GM21447 (cell line): ENCODE measurements at regions not wholly inside any gene's neighbourhood (a gene's known extent, or its start where the extent isn't known, plus 50 kb on each side); places are given as distances from the start of the nearest gene placed in this dataset.
"Not testable (repeated sequence)": the region's sequence is repeated elsewhere in the genome, so short reads cannot be mapped to it uniquely, and the experiment has no call there.

Experiments
- ATAC-seq: cut with Tn5 transposase; IDR thresholded peaks from one replicate; pipeline ENCODE4 v1.9.1; 2021; ENCODE audit not compliant: unreplicated experiment

GRCh38 chr1:80607064-80607463 lies 1193.7 kb upstream of the ADGRL2 start:
- ATAC-seq = no peak

- no peak for ATAC-seq
Observed at GRCh38 chr1:80594013-80594412, 1206.7 kb upstream of the ADGRL2 start.

DNA sequence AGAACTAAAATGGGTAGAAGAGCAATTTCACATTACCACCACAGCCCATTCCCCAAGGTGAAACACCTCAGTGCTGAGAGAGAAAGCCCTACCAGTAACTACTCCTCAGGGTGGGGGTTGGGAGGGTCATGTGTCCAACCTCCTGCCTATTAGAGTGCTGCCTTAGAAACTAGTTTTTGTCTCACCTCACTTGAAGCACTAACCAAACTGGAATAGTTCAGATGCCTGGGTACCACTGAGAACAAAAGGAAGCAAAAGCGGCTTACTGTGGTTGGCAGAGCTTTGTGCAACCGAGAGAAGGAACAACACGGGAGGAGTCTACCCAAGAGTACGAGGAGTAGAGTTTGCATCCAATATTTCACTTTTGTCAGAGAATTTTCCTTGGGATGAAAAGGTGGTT lies 1207.5 kb upstream of the ADGRL2 start:
- ATAC-seq = no peak

DNA sequence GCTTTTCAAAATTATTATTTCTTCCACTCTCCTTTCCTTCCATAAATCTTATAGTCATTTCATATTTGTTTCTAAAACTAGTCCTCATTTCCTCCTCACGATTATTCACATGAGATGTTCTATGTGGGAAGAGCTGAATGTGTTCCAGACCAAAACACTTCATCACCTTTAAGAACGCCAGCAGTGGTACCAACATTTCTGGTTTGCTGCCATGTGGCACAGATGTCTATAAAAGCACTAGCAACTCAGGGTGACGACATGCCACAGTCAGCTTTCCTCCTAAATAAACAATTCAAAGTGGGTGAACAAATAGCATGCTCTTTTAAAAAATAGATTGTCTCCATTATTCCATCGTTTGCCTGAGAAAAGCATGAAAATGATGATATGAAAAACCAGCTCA lies 1217.8 kb upstream of the ADGRL2 start:
- no peak for ATAC-seq

DNA sequence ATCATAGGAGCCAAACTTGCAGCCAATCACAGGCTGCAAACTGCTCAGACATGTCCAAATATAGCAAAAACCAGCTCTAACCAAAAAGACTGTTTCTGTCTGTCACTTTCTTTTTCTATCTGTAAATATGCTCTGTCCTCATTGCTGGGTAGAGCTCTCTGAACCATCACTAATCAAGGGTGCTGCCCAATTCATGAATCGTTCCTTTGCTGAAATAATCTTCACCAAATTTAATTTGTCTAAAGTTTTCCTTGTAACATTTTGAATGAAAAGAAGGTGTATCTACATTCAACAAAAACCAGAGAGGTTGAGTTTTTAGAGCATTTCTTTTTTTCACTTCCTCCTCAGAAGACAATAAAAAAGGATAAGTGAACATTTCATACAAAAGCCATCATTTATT lies 1221.7 kb upstream of the ADGRL2 start:
- ATAC-seq = no peak

- ATAC-seq = no peak
Observed at GRCh38 chr1:80566867-80567266, 1233.9 kb upstream of the ADGRL2 start.

DNA sequence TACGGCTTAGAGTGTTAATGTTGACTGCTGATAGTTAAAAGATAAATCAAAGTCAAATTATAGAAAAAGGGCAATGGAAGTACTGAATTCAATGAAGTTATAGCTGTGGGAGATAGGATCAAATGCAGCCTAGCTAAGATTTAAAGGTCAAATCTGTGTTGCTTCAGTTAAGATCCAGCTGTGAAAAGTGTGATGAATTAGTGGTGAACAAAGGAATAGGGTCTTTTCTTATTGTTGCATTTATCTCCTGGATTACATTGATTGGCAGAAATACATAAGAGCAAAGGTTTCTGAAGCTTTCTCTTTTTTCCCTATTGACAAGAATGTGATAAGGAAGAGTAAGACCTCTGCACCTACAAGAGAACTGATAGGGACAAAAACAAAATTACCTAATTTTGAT lies 1234.6 kb upstream of the ADGRL2 start:
- ATAC-seq = no peak

DNA sequence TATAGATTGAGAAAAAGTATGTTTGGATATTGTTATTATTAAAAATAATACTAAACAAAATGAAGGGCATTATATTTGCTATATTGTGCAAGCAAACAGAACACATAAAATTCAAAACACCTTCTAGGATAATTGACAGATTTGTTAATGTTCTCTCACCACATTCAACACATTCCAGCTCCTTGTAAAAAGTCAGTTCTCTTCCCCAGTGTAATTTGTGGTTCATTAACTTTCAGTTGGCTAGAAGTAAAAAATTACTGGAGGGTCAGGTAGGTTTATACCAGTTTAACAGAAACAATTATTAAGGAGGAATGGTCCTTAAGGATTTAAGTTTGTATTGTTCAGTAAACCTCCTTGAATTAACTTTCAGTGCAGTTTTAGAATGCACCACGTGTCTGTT lies 1235.3 kb upstream of the ADGRL2 start:
- no peak for ATAC-seq

- no peak for ATAC-seq
Observed at GRCh38 chr1:80542231-80542630, 1258.5 kb upstream of the ADGRL2 start.

- ATAC-seq = no peak
Observed at GRCh38 chr1:80540596-80540995, 1260.1 kb upstream of the ADGRL2 start.

- no peak for ATAC-seq
Observed at GRCh38 chr1:80540149-80540548, 1260.6 kb upstream of the ADGRL2 start.

DNA sequence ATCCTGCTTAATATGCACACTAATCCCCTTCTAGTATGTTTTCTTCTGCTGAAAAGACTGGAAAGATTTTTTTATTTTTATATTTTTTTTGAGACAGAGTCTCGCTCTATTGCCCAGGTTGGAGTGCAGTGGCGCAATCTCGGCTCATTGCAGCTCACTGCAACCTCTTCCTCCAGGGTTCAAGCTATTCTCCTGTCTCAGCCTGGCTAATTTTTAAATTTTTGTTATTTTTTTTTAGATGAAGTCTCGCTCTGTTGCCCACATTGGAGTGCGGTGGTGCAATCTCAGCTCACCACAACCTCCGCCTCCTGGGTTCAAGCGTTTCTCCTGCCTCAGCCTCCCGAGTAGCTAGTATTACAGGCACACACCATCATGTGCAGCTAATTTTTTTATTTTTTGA lies 1261.4 kb upstream of the ADGRL2 start:
- ATAC-seq = not testable (repeated sequence)

DNA sequence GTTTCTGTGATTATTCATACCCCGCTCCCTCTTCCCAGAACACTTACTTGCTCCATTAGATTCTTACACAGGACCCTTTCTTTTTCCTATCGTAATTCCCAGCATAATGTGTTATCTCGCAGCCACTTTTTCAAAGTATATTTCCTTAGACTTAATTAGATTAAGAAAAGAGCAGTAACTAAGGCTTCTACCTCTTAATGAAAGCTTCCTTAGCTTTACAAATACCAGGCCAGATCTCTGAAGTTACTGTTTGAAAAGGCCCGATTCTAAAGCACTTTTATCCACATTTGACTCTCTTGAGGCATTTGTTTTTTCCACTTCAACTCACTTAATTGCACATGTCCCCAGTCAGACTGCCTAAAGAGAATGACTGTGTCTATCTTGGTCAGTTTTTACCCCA lies 1264.3 kb upstream of the ADGRL2 start:
- ATAC-seq = no peak

GRCh38 chr1:80535466-80535865 lies 1265.3 kb upstream of the ADGRL2 start:
- no peak for ATAC-seq

GRCh38 chr1:80534606-80535360 lies 1266.0 kb upstream of the ADGRL2 start:
- no peak for ATAC-seq

- ATAC-seq = no peak
Observed at GRCh38 chr1:80533775-80534334, 1266.9 kb upstream of the ADGRL2 start.

GRCh38 chr1:80533093-80533492 lies 1267.6 kb upstream of the ADGRL2 start:
- no peak for ATAC-seq

- ATAC-seq = no peak
Observed at GRCh38 chr1:80531182-80531581, 1269.6 kb upstream of the ADGRL2 start.

DNA sequence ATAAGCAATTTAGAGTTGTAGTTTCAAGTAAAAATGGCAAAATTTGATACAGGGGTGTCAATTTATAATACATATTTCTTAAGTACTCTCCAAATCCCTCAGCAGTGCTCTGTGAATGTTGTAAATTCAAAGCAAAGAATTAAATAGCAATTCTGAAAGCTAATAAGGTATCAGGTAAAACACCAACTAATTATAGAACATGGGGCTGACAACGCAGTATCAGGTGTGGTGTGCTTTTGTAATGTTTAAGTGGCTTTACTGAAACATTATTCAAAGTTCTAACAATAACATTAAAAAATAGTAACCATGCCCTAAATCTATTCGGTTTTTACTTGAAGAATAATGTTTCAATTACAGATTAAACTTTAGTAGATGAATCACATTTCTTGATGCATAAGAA lies 1271.2 kb upstream of the ADGRL2 start:
- no peak for ATAC-seq

GRCh38 chr1:80523861-80524260 lies 1276.9 kb upstream of the ADGRL2 start:
- ATAC-seq = no peak

DNA sequence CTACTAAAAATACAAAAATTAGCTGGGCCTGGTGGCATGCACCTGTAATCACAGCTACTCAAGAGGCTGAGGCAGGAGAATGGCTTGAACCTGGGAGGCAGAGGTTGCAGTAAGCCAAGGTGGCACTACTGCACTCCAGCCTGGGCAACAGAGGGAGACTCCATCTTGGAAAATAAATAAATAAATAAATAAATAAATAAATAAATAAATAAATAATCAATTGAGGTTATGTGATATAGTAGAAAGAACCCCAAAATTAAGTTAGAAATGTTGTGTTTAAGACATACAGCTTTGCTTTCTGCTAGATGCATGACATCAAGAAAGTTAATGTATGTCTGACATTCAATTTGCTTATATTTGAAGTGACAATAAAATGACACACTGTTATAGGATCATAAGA lies 1277.7 kb upstream of the ADGRL2 start:
- not testable (repeated sequence) for ATAC-seq

DNA sequence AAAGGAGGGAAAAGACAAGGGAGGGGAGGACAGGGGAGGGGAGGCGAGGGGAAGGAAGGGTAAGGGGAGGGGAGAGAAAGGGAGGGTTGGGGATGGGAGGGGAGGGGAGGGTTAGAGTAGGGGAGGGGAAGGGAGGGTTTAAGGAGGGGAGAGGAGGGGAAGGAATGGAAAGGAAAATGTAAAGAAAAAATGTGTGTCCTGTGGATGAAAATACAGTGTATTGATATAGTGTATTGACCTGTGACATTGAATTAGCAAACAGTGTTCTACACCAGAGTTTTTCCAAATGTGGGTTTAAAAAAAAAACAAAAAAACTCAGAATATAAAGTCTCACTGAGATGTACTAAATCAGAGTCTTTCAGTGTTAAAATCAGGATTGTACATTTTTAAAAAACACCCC lies 1279.8 kb upstream of the ADGRL2 start:
- no peak for ATAC-seq

GRCh38 chr1:80517062-80517461 lies 1283.7 kb upstream of the ADGRL2 start:
- ATAC-seq = no peak
